GM23338 (cell line): ENCODE measurements at regions not wholly inside any gene's neighbourhood (a gene's known extent, or its start where the extent isn't known, plus 50 kb on each side); places are given as distances from the start of the nearest gene placed in this dataset.

Source experiments
- ATAC-seq: fragments of 200-7000 bp; cut with Tn5 transposase; 3 replicates; pipeline ENCODE4 v1.9.1; 2020
- DNase-seq: peaks from one replicate; pipeline ENCODE4 v3.0.0-alpha.2; 2015; ENCODE audit warnings: low spot score
- H2AFZ ChIP-seq: fragments of 200-600 bp; sonication (generic); 2 replicates; pipeline ENCODE4 v1.8.0; 2016; ENCODE audit warnings: antibody characterized with exemption, mild to moderate bottlenecking, moderate library complexity
- H3F3A ChIP-seq: fragments of 200-600 bp; sonication (generic); replicated peaks from 2 replicates; pipeline ENCODE4 v1.8.0; 2017; ENCODE audit warnings: antibody characterized with exemption, mixed run types, low read depth
- H3K27ac ChIP-seq: fragments of 200-600 bp; sonication (generic); 2 replicates; pipeline ENCODE4 v1.6.1; 2016; ENCODE audit warnings: low read depth
- H3K27me3 ChIP-seq: fragments of 200-600 bp; sonication (generic); 2 replicates; pipeline ENCODE4 v1.8.0; 2016; ENCODE audit warnings: mild to moderate bottlenecking, mixed run types, moderate library complexity; ENCODE audit not compliant: insufficient read depth
- H3K36me3 ChIP-seq: fragments of 200-600 bp; sonication (generic); 2 replicates; pipeline ENCODE4 v1.8.0; 2016; ENCODE audit warnings: mild to moderate bottlenecking; ENCODE audit not compliant: insufficient read depth
- H3K4me1 ChIP-seq: fragments of 200-600 bp; sonication (generic); 2 replicates; pipeline ENCODE4 v1.8.0; 2016; ENCODE audit warnings: mild to moderate bottlenecking, moderate library complexity; ENCODE audit not compliant: insufficient read depth
- H3K4me2 ChIP-seq: fragments of 200-600 bp; sonication (generic); 2 replicates; pipeline ENCODE4 v1.7.1; 2017; ENCODE audit warnings: mixed run types
- H3K4me3 ChIP-seq: fragments of 200-600 bp; sonication (generic); 2 replicates; pipeline ENCODE4 v1.6.1; 2016; ENCODE audit warnings: mixed run types
- H3K79me2 ChIP-seq: fragments of 200-600 bp; sonication (generic); replicated peaks from 2 replicates; pipeline ENCODE4 v1.8.0; 2017; ENCODE audit warnings: mild to moderate bottlenecking; ENCODE audit not compliant: insufficient read depth
- H3K9me2 ChIP-seq: fragments of 200-600 bp; sonication (generic); 2 replicates; pipeline ENCODE4 v1.8.0; 2017; ENCODE audit not compliant: insufficient read depth
- H4K20me1 ChIP-seq: fragments of 200-600 bp; sonication (generic); replicated peaks from 2 replicates; pipeline ENCODE4 v1.8.0; 2017; ENCODE audit warnings: mild to moderate bottlenecking; ENCODE audit not compliant: insufficient read depth
- H3K27ac Mint-ChIP-seq: 2 replicates; pipeline ENCODE4 v1.8.0; 2020; ENCODE audit warnings: inconsistent platforms, mild to moderate bottlenecking, moderate library complexity, mixed read lengths
- H3K27me3 Mint-ChIP-seq: 3 replicates; pipeline ENCODE4 v1.8.0; 2022; ENCODE audit warnings: low read depth, mild to moderate bottlenecking, moderate library complexity, mixed read lengths, inconsistent platforms; ENCODE audit not compliant: insufficient read depth, poor library complexity
- H3K36me3 Mint-ChIP-seq: 3 replicates; pipeline ENCODE4 v1.8.0; 2021; ENCODE audit warnings: low read depth, mild to moderate bottlenecking, inconsistent platforms, moderate library complexity, mixed read lengths
- H3K4me1 Mint-ChIP-seq: 3 replicates; pipeline ENCODE4 v1.8.0; 2020; ENCODE audit warnings: mild to moderate bottlenecking, inconsistent platforms, mixed read lengths
- H3K4me3 Mint-ChIP-seq: 3 replicates; pipeline ENCODE4 v1.8.0; 2021; ENCODE audit warnings: moderate library complexity, mild to moderate bottlenecking, inconsistent platforms, mixed read lengths
- H3K9me3 Mint-ChIP-seq: 3 replicates; pipeline ENCODE4 v1.8.0; 2020; ENCODE audit warnings: moderate library complexity, mild to moderate bottlenecking, inconsistent platforms, mixed read lengths
- CREB1 ChIP-seq: fragments of 250-450 bp; sonication (Bioruptor Pico); IDR thresholded peaks from 2 replicates; pipeline ENCODE4 v1.5.0; 2020; ENCODE audit warnings: low read depth, mild to moderate bottlenecking, moderate library complexity
- CTCF ChIP-seq, 2 experiments: fragments of 200-600 bp in 1 of 2; sonication (generic) in 1 of 2; conservative IDR thresholded peaks; 2 replicates each; pipeline versions ENCODE4 v1.5.1 to v1.6.1; 2016 to 2017; ENCODE audit warnings: antibody characterized with exemption in 2 of 2, low read depth in 2 of 2, mild to moderate bottlenecking in 2 of 2, moderate library complexity in 1 of 2
- ETS1 ChIP-seq: IDR thresholded peaks from 2 replicates; pipeline ENCODE4 v1.6.1; 2016; ENCODE audit warnings: antibody characterized with exemption
- EZH2 ChIP-seq: fragments of 200-600 bp; sonication (generic); IDR thresholded peaks from one replicate; pipeline ENCODE4 v1.8.0; 2017; ENCODE audit warnings: antibody characterized with exemption, mild to moderate bottlenecking, low read depth; ENCODE audit not compliant: unreplicated experiment
- EZH2phosphoT487 ChIP-seq: fragments of 200-600 bp; sonication (generic); IDR thresholded peaks from one replicate; pipeline ENCODE4 v1.8.1; 2018; ENCODE audit warnings: antibody characterized with exemption; ENCODE audit not compliant: unreplicated experiment
- JUNB ChIP-seq: IDR thresholded peaks from one replicate; pipeline ENCODE4 v1.6.1; 2016; ENCODE audit warnings: antibody characterized with exemption; ENCODE audit not compliant: unreplicated experiment
- NANOG ChIP-seq: IDR thresholded peaks from 2 replicates; pipeline ENCODE4 v1.6.1; 2016; ENCODE audit warnings: antibody characterized with exemption, borderline replicate concordance
- POLR2AphosphoS5 ChIP-seq: IDR thresholded peaks from 2 replicates; pipeline ENCODE4 v1.6.1; 2016; ENCODE audit warnings: antibody characterized with exemption, low read depth
- STAT1 ChIP-seq: IDR thresholded peaks from one replicate; pipeline ENCODE4 v1.6.1; 2016; ENCODE audit warnings: antibody characterized with exemption; ENCODE audit not compliant: unreplicated experiment
- ZNF114 ChIP-seq: fragments of 250-450 bp; sonication (Bioruptor Pico); IDR thresholded peaks from 2 replicates; pipeline ENCODE4 v1.5.0; 2020; ENCODE audit warnings: mild to moderate bottlenecking, moderate library complexity
- ZNF462 ChIP-seq: fragments of 250-450 bp; sonication (Bioruptor Pico); IDR thresholded peaks from 2 replicates; pipeline ENCODE4 v1.5.0; 2020; ENCODE audit warnings: mild to moderate bottlenecking, moderate library complexity

GRCh38 chr4:173703021-173703420 is 173.0 kb upstream of the HAND2 start:
- Histone ChIP-seq H3K36me3 (no peaks in the 10 kb centered on the region), H4K20me1 (no peaks in the 10 kb centered on the region), H3K4me1 (no peaks in the 10 kb centered on the region), H3K4me3 (no peak overlapping the region), H3K27me3 (no peaks in the 10 kb centered on the region), H3F3A (no peaks in the 10 kb centered on the region), H3K4me2 (no peak overlapping the region), H3K79me2 (no peaks in the 10 kb centered on the region), H3K9me2 (no peaks in the 10 kb centered on the region; the same call in 1 of the 2 replicates), H2AFZ (no peak overlapping the region), H3K27ac (no peak overlapping the region)
- no peaks in the 10 kb centered on the region for H3K36me3 Mint-ChIP-seq
- peaks cover 7% of the 10 kb centered on the region for H3K4me1 Mint-ChIP-seq
- H3K27me3 Mint-ChIP-seq: peaks cover 3% of the 10 kb centered on the region
- DNase-seq (no peak), ATAC-seq (no peak)
- no peak for TF ChIP-seq ZNF462 (CRISPR knock-in tag)
- TF ChIP-seq ETS1: no peak
- TF ChIP-seq EZH2: no peak
- TF ChIP-seq CREB1 (CRISPR knock-in tag): no peak
- no peak for TF ChIP-seq STAT1
- H3K9me3 Mint-ChIP-seq: no peaks in the 10 kb centered on the region
- no peak overlapping the region for H3K4me3 Mint-ChIP-seq
- no peak overlapping the region; the same call in 1 of the 2 replicates for H3K27ac Mint-ChIP-seq

GRCh38 chr4:173700650-173701049 is 170.6 kb upstream of the HAND2 start:
- Histone ChIP-seq H3K27me3 (no peaks in the 10 kb centered on the region), H3K36me3 (no peaks in the 10 kb centered on the region), H4K20me1 (no peaks in the 10 kb centered on the region), H3K27ac (no peak overlapping the region), H2AFZ (no peak overlapping the region), H3K9me2 (no peaks in the 10 kb centered on the region; the same call in 1 of the 2 replicates), H3F3A (no peaks in the 10 kb centered on the region), H3K79me2 (no peaks in the 10 kb centered on the region), H3K4me3 (no peak overlapping the region), H3K4me2 (no peak overlapping the region), H3K4me1 (peaks cover 3% of the 10 kb centered on the region; the same call in 1 of the 2 replicates)
- Mint-ChIP-seq H3K36me3 (no peaks in the 10 kb centered on the region), H3K27me3 (peaks cover 3% of the 10 kb centered on the region), H3K4me3 (no peak overlapping the region), H3K4me1 (peaks cover 19% of the 10 kb centered on the region), H3K9me3 (no peaks in the 10 kb centered on the region), H3K27ac (no peak overlapping the region; the same call in 1 of the 2 replicates)
- ATAC-seq (no peak), DNase-seq (no peak)
- TF ChIP-seq ETS1 (no peak), EZH2 (no peak), JUNB (no peak), EZH2phosphoT487 (no peak), POLR2AphosphoS5 (no peak), CREB1 (CRISPR knock-in tag) (no peak), ZNF114 (CRISPR knock-in tag) (no peak), NANOG (no peak), CTCF (conservative IDR thresholded peaks at IDR 0.05; ENCODE audit: low read depth in 2 of 2) (no peak), STAT1 (no peak)
